Prostate gland (tissue), 2 donors: ENCODE measurements at regions not wholly inside any gene's neighbourhood (a gene's known extent, or its start where the extent isn't known, plus 50 kb on each side); places are given as distances from the start of the nearest gene placed in this dataset.

ENCODE experiments used
- CTCF ChIP-seq, 4 experiments: fragments of 200-600 bp in 2 of 4; fragments of 450-650 bp in 2 of 4; sonication (generic) in 2 of 4; IDR thresholded peaks; 1 replicate in 3 of 4; 2 replicates in 1 of 4; pipeline ENCODE4 v1.5.1; 2016 to 2019; ENCODE audit warnings: antibody characterized with exemption in 4 of 4, mild to moderate bottlenecking in 2 of 4, moderate library complexity in 2 of 4
- POLR2A ChIP-seq: fragments of 450-650 bp; IDR thresholded peaks from one replicate; pipeline ENCODE4 v1.6.1; 2016; ENCODE audit warnings: antibody characterized with exemption, mild to moderate bottlenecking
- POLR2AphosphoS5 ChIP-seq: sonication (generic); formaldehyde crosslinking; IDR thresholded peaks from one replicate; pipeline ENCODE4 v1.6.1; 2017; ENCODE audit warnings: antibody characterized with exemption

GRCh38 chr3:168604767-168605166 is 509.0 kb upstream of the GOLIM4 start:
- TF ChIP-seq POLR2AphosphoS5 (no peak), POLR2A (no peak), CTCF (IDR thresholded peaks at IDR 0.05) (no peak)
